GM19351 (cell line): ENCODE measurements at regions not wholly inside any gene's neighbourhood (a gene's known extent, or its start where the extent isn't known, plus 50 kb on each side); places are given as distances from the start of the nearest gene placed in this dataset.

Experiments used
- ATAC-seq: cut with Tn5 transposase; IDR thresholded peaks from one replicate; pipeline ENCODE4 v1.9.1; 2021; ENCODE audit warnings: mild to moderate bottlenecking, moderate library complexity; ENCODE audit not compliant: unreplicated experiment

- no peak for ATAC-seq
Measured at GRCh38 chr15:60093273-60094067, 89.4 kb downstream of the FOXB1 start.

GRCh38 chr15:60095711-60096110 lies 91.6 kb downstream of the FOXB1 start:
- no peak for ATAC-seq

GRCh38 chr15:60096157-60096556 lies 92.0 kb downstream of the FOXB1 start:
- no peak for ATAC-seq

GRCh38 chr15:60101416-60101815 lies 97.3 kb downstream of the FOXB1 start:
- no peak for ATAC-seq

GRCh38 chr15:60102748-60103147 lies 98.6 kb downstream of the FOXB1 start:
- ATAC-seq, result no peak

- no peak for ATAC-seq
Measured at GRCh38 chr15:60110909-60111308, 106.8 kb downstream of the FOXB1 start.

GRCh38 chr15:60115579-60116380 lies 111.7 kb downstream of the FOXB1 start:
- ATAC-seq, result no peak

GRCh38 chr15:60116456-60117089 lies 112.5 kb downstream of the FOXB1 start:
- ATAC-seq, result no peak

GRCh38 chr15:60118146-60118545 lies 114.0 kb downstream of the FOXB1 start:
- no peak for ATAC-seq

GRCh38 chr15:60118626-60119025 lies 114.5 kb downstream of the FOXB1 start:
- no peak for ATAC-seq

GRCh38 chr15:60119101-60119500 lies 115.0 kb downstream of the FOXB1 start:
- ATAC-seq, result no peak

- ATAC-seq, result no peak
Measured at GRCh38 chr15:60120100-60120499, 116.0 kb downstream of the FOXB1 start.

- peak; percentile 88 for ATAC-seq
Measured at GRCh38 chr15:60121845-60122244, 117.7 kb downstream of the FOXB1 start.

- ATAC-seq, result no peak
Measured at GRCh38 chr15:60122691-60123090, 118.6 kb downstream of the FOXB1 start.

- no peak for ATAC-seq
Measured at GRCh38 chr15:60124460-60125070, 120.5 kb downstream of the FOXB1 start.

GRCh38 chr15:60125334-60125733 lies 121.2 kb downstream of the FOXB1 start:
- no peak for ATAC-seq

- ATAC-seq, result no peak
Measured at GRCh38 chr15:60126200-60126599, 122.1 kb downstream of the FOXB1 start.

GRCh38 chr15:60126661-60127060 lies 122.5 kb downstream of the FOXB1 start:
- ATAC-seq, result no peak

GRCh38 chr15:60128000-60128376 lies 123.9 kb downstream of the FOXB1 start:
- no peak for ATAC-seq

- no peak for ATAC-seq
Measured at GRCh38 chr15:60128710-60129109, 124.6 kb downstream of the FOXB1 start.

GRCh38 chr15:60130398-60130797 lies 126.3 kb downstream of the FOXB1 start:
- ATAC-seq, result no peak
